Thoracic aorta (tissue), 2 donors: ENCODE measurements at regions not wholly inside any gene's neighbourhood (a gene's known extent, or its start where the extent isn't known, plus 50 kb on each side); places are given as distances from the start of the nearest gene placed in this dataset.

Experiments used
- ATAC-seq: fragments of 150-250 bp; one replicate; pipeline ENCODE4 v1.8.0; 2017; ENCODE audit warnings: low read depth; ENCODE audit not compliant: insufficient number of reproducible peaks, low FRiP score
- DNase-seq: peaks from one replicate; pipeline ENCODE4 v3.0.0-alpha.2; 2020; ENCODE audit warnings: low spot score
- H3K27ac ChIP-seq, 2 donors: fragments of 200-600 bp; sonication (generic); 1 replicate in 1 of 2; 2 replicates in 1 of 2; pipeline ENCODE4 v1.5.1; 2016; ENCODE audit warnings: mild to moderate bottlenecking in 2 of 2, moderate library complexity in 2 of 2
- H3K27me3 ChIP-seq: fragments of 200-600 bp; sonication (generic); replicated peaks from 2 replicates; pipeline ENCODE4 v1.6.0; 2016; ENCODE audit warnings: mild to moderate bottlenecking; ENCODE audit not compliant: insufficient read depth
- H3K36me3 ChIP-seq: fragments of 200-600 bp; sonication (generic); one replicate; pipeline ENCODE4 v1.5.1; 2016
- H3K4me1 ChIP-seq, 2 donors: fragments of 200-600 bp; sonication (generic); 1 replicate in 1 of 2; 2 replicates in 1 of 2; pipeline versions ENCODE4 v1.5.1 to v1.6.0; 2016; ENCODE audit warnings: low read depth in 2 of 2, mild to moderate bottlenecking in 1 of 2; ENCODE audit not compliant: control insufficient read depth in 1 of 2
- H3K4me3 ChIP-seq: fragments of 200-600 bp; sonication (generic); 2 replicates; pipeline ENCODE4 v1.5.1; 2016; ENCODE audit warnings: mild to moderate bottlenecking
- H3K9me3 ChIP-seq: fragments of 200-600 bp; sonication (generic); 2 replicates; pipeline ENCODE4 v1.5.1; 2016
- CTCF ChIP-seq: fragments of 200-600 bp; sonication (generic); IDR thresholded peaks from one replicate; pipeline ENCODE4 v1.5.1; 2019; ENCODE audit warnings: antibody characterized with exemption

- peak overlapping the region; percentile 42 for H3K4me3 ChIP-seq
- no peaks in the 10 kb centered on the region for H3K36me3 ChIP-seq
- no peaks in the 10 kb centered on the region for H3K27me3 ChIP-seq
- no peak for ATAC-seq
- TF ChIP-seq CTCF: no peak
- H3K4me1 ChIP-seq: peaks cover 9 to 31% of the 10 kb centered on the region in 2 donors
- DNase-seq: no peak
- no peaks in the 10 kb centered on the region for H3K9me3 ChIP-seq
- H3K27ac ChIP-seq: peak overlapping the region; percentile 55 to 79
Observed at GRCh38 chr2:187851955-187852561, 297.8 kb upstream of the TFPI start.

GRCh38 chr2:187853381-187853791 lies 299.2 kb upstream of the TFPI start:
- DNase-seq (no peak), ATAC-seq (no peak)
- H3K9me3 ChIP-seq: no peaks in the 10 kb centered on the region
- no peak for TF ChIP-seq CTCF
- H3K27ac ChIP-seq: peak overlapping the region; percentile 55 to 79
- H3K4me1 ChIP-seq: peaks cover 9 to 27% of the 10 kb centered on the region in 2 donors
- H3K36me3 ChIP-seq: no peaks in the 10 kb centered on the region
- H3K27me3 ChIP-seq: no peaks in the 10 kb centered on the region
- H3K4me3 ChIP-seq: no peak overlapping the region

- TF ChIP-seq CTCF: no peak
- H3K4me3 ChIP-seq: no peak overlapping the region
- H3K27ac ChIP-seq: no peak overlapping the region
- no peaks in the 10 kb centered on the region for H3K9me3 ChIP-seq
- H3K27me3 ChIP-seq: no peaks in the 10 kb centered on the region
- no peak for DNase-seq
- ATAC-seq: no peak
- no peaks in the 10 kb centered on the region for H3K36me3 ChIP-seq
- H3K4me1 ChIP-seq: peaks cover 9 to 27% of the 10 kb centered on the region in 2 donors
Observed at GRCh38 chr2:187854801-187855200, 300.6 kb upstream of the TFPI start.

GRCh38 chr2:187855689-187856088 lies 301.5 kb upstream of the TFPI start:
- no peak for DNase-seq
- Histone ChIP-seq H3K4me1 (peaks cover 9 to 27% of the 10 kb centered on the region in 2 donors), H3K9me3 (no peaks in the 10 kb centered on the region), H3K27me3 (no peaks in the 10 kb centered on the region), H3K4me3 (no peak overlapping the region), H3K36me3 (no peaks in the 10 kb centered on the region), H3K27ac (no peak overlapping the region)
- no peak for TF ChIP-seq CTCF
- no peak for ATAC-seq

GRCh38 chr2:187857826-187858225 lies 303.6 kb upstream of the TFPI start:
- Histone ChIP-seq H3K36me3 (no peaks in the 10 kb centered on the region), H3K27me3 (no peaks in the 10 kb centered on the region), H3K9me3 (no peaks in the 10 kb centered on the region), H3K4me3 (no peak overlapping the region), H3K4me1 (peaks cover 10 to 19% of the 10 kb centered on the region in 2 donors), H3K27ac (no peak overlapping the region)
- DNase-seq (no peak), ATAC-seq (no peak)
- TF ChIP-seq CTCF: no peak
